CD4-positive, alpha-beta T cell treated with Interleukin-6 at 100 ng/mL for 8 hours (primary cell): ENCODE measurements at regions not wholly inside any gene's neighbourhood (a gene's known extent, or its start where the extent isn't known, plus 50 kb on each side); places are given as distances from the start of the nearest gene placed in this dataset.
A peak's percentile ranks its signal among the peaks of the same experiment; 100 is the strongest.
"Not testable (repeated sequence)": the region's sequence is repeated elsewhere in the genome, so short reads cannot be mapped to it uniquely, and the experiment has no call there.

Experiments
- DNase-seq: peaks from one replicate; pipeline ENCODE4 v3.0.0-alpha.2; 2020; ENCODE audit warnings: mixed read lengths, low spot score

GRCh38 chr4:184281231-184282139, 63.8 kb upstream of the ENPP6 start:
- DNase-seq, result no peak

- peak; percentile 55 for DNase-seq
Measured at GRCh38 chr4:184280591-184281071, 63.0 kb upstream of the ENPP6 start.

GRCh38 chr4:184280137-184280536, 62.5 kb upstream of the ENPP6 start:
- DNase-seq, result no peak

GRCh38 chr4:184279496-184280061, 61.9 kb upstream of the ENPP6 start:
- DNase-seq, result no peak

GRCh38 chr4:184277769-184278168, 60.1 kb upstream of the ENPP6 start:
- not testable (repeated sequence) for DNase-seq

GRCh38 chr4:184277010-184277409, 59.3 kb upstream of the ENPP6 start:
- not testable (repeated sequence) for DNase-seq

GRCh38 chr4:184276346-184276745, 58.7 kb upstream of the ENPP6 start:
- DNase-seq, result not testable (repeated sequence)

GRCh38 chr4:184275766-184276165, 58.1 kb upstream of the ENPP6 start:
- no peak for DNase-seq

GRCh38 chr4:184274286-184274951, 56.7 kb upstream of the ENPP6 start:
- no peak for DNase-seq

- no peak for DNase-seq
Measured at GRCh38 chr4:184273166-184274147, 55.8 kb upstream of the ENPP6 start.

- no peak for DNase-seq
Measured at GRCh38 chr4:184270808-184271413, 53.2 kb upstream of the ENPP6 start.

GRCh38 chr4:184269879-184270430, 52.3 kb upstream of the ENPP6 start:
- DNase-seq, result no peak

- DNase-seq, result no peak
Measured at GRCh38 chr4:184268584-184269160, 51.0 kb upstream of the ENPP6 start.

GRCh38 chr4:184267673-184268583, 50.3 kb upstream of the ENPP6 start:
- DNase-seq, result peak; percentile 73
